ENCODE measurements at regions not wholly inside any gene's neighbourhood (a gene's known extent, or its start where the extent isn't known, plus 50 kb on each side); places are given as distances from the start of the nearest gene placed in this dataset.

DNA sequence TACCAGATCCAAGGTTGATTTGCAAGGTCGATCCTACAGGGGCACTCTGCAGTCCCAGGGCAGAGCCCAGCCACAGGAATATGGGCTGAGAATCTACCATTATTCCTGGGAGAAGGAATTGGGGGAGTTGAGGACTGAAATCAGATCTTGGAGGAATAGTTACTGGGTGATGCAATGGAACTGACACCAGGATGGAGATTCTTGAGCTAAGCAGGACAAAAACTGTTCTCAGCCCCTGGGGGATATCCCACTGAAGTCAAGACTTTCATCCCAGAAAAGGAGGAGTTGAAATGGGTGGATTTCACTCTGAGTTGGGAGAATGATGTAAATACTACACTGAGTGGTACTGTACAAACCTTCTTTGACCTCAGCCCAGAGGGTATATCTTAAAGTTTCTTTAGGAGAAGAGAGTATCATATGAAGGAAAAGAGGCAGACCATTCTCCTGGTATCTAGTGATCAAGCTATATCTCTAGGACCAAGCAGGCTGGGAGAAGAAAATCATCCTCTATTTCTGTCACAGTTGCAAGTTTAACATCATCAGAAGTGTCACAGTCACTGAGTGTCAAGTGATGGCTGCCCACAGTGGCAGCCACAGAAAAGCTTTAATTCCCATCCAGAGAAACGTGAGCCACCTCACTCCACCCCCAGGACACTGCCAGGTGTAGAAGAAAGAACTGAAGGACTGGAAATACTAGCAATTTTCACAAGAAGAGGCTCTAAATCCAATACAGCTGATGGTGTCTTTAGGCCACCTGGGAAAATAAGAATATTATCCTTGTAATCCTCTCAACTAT lies 181.9 kb downstream of the NUAK1 start:
- TF ChIP-seq, protein P1, sequence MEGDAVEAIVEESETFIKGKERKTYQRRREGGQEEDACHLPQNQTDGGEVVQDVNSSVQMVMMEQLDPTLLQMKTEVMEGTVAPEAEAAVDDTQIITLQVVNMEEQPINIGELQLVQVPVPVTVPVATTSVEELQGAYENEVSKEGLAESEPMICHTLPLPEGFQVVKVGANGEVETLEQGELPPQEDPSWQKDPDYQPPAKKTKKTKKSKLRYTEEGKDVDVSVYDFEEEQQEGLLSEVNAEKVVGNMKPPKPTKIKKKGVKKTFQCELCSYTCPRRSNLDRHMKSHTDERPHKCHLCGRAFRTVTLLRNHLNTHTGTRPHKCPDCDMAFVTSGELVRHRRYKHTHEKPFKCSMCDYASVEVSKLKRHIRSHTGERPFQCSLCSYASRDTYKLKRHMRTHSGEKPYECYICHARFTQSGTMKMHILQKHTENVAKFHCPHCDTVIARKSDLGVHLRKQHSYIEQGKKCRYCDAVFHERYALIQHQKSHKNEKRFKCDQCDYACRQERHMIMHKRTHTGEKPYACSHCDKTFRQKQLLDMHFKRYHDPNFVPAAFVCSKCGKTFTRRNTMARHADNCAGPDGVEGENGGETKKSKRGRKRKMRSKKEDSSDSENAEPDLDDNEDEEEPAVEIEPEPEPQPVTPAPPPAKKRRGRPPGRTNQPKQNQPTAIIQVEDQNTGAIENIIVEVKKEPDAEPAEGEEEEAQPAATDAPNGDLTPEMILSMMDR (IDR thresholded peaks at IDR 0.05; ENCODE audit: low read length), result no peak
- TF ChIP-seq EZH2 (IDR thresholded peaks at IDR 0.05; ENCODE audit: borderline replicate concordance, low read length), result no peak

All from OCI-LY1 (cell line).